Mesothelial cell of epicardium (in vitro differentiated cells): ENCODE measurements at regions not wholly inside any gene's neighbourhood (a gene's known extent, or its start where the extent isn't known, plus 50 kb on each side); places are given as distances from the start of the nearest gene placed in this dataset.

ENCODE experiments used
- DNase-seq, 2 experiments: peaks; one replicate each; pipeline ENCODE4 v3.0.0; 2021; ENCODE audit warnings: low spot score in 2 of 2; ENCODE audit not compliant: unreplicated experiment in 2 of 2
- H3K27ac Mint-ChIP-seq: 2 replicates; pipeline ENCODE4 v1.8.0; 2021; ENCODE audit warnings: mixed read lengths
- H3K27me3 Mint-ChIP-seq: 2 replicates; pipeline ENCODE4 v1.8.0; 2021; ENCODE audit warnings: low read depth, mixed read lengths
- H3K36me3 Mint-ChIP-seq: 2 replicates; pipeline ENCODE4 v1.8.0; 2021; ENCODE audit warnings: mixed read lengths
- H3K4me1 Mint-ChIP-seq: 2 replicates; pipeline ENCODE4 v1.8.0; 2021; ENCODE audit warnings: mixed read lengths
- H3K4me3 Mint-ChIP-seq: 2 replicates; pipeline ENCODE4 v1.8.0; 2021; ENCODE audit warnings: mild to moderate bottlenecking, moderate library complexity, mixed read lengths
- H3K9me3 Mint-ChIP-seq: 2 replicates; pipeline ENCODE4 v1.8.0; 2021; ENCODE audit warnings: mixed read lengths
- CTCF ChIP-seq: fragments of 200-600 bp; sonication (generic); IDR thresholded peaks from one replicate; pipeline ENCODE4 v1.5.0; 2021; ENCODE audit warnings: antibody characterized with exemption; ENCODE audit not compliant: unreplicated experiment

DNA sequence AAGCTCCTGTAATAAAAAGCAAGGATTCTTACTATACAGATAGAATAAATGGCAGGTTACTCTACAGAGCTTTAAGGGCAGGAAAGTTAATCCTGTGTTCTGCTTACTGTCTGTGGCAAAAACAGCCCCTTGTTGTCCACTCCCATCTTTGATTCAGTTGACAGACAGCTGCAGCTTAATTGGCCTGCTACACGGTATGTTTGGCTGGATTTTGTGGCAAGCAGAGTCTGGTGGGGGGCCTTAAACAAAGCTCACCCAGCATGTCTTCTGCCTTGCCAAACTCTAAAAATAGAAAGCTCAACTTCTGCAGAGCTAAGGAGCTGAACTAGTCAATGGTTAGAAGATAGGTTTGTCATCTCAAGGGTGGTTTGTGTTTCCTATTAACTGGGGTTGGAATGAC is 407.2 kb downstream of the HLX start:
- Mint-ChIP-seq H3K4me1 (peaks cover 42% of the 10 kb centered on the region), H3K27me3 (peaks cover 2% of the 10 kb centered on the region), H3K27ac (no peak overlapping the region), H3K36me3 (peaks cover 4% of the 10 kb centered on the region), H3K9me3 (peaks cover 15% of the 10 kb centered on the region), H3K4me3 (no peak overlapping the region)
- no peak for TF ChIP-seq CTCF
- DNase-seq: no peak

GRCh38 chr1:221289103-221289502 is 409.9 kb downstream of the HLX start:
- DNase-seq: no peak
- Mint-ChIP-seq H3K27me3 (peaks cover 8% of the 10 kb centered on the region), H3K9me3 (peaks cover 4% of the 10 kb centered on the region), H3K4me1 (peaks cover 24% of the 10 kb centered on the region), H3K36me3 (no peaks in the 10 kb centered on the region), H3K27ac (no peak overlapping the region), H3K4me3 (no peak overlapping the region)
- no peak for TF ChIP-seq CTCF

DNA sequence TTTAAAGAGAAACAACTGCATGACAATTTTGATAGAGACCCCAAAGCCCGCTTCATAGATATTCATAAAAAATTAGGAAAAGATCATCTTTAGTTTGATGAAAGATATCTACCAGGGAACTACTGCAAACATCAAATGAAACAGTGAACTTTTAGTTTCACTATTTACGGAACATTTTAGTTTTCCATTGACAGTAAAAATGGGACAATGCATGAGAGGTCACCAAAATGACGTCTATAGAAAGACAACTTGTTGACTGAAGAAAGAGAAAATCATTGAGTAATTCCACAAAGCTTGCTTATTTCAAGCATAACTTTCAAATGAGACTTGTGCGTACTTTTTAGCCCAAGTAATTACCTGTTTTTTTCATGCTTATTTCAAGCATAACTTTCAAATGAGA is 411.4 kb downstream of the HLX start:
- no peak overlapping the region for H3K4me3 Mint-ChIP-seq
- peaks cover 4% of the 10 kb centered on the region for H3K9me3 Mint-ChIP-seq
- no peak for TF ChIP-seq CTCF
- H3K36me3 Mint-ChIP-seq: no peaks in the 10 kb centered on the region
- peaks cover 14% of the 10 kb centered on the region for H3K4me1 Mint-ChIP-seq
- H3K27me3 Mint-ChIP-seq: peaks cover 8% of the 10 kb centered on the region
- no peak overlapping the region for H3K27ac Mint-ChIP-seq
- DNase-seq: no peak

DNA sequence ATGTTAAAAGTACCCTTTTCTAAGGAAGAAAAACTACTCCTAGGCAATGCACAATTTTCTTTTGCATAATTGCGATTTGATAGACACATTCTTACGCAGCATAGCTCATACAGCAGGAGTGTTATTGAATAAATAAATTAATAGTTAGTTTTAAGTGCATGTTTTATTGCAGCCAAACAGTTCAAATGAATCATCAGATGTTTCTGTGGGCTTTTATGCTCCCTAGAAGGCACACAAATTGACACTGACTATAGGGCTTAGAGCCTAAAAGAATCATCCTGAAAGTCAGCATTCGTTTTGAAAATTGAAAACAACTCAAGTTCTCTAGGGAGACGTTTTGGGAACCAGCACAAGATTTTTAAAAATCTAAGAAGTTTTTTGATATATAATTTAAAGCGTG is 411.9 kb downstream of the HLX start:
- peaks cover 4% of the 10 kb centered on the region for H3K9me3 Mint-ChIP-seq
- peaks cover 7% of the 10 kb centered on the region for H3K27me3 Mint-ChIP-seq
- TF ChIP-seq CTCF: no peak
- H3K36me3 Mint-ChIP-seq: no peaks in the 10 kb centered on the region
- no peak for DNase-seq
- no peak overlapping the region for H3K4me3 Mint-ChIP-seq
- peaks cover 13% of the 10 kb centered on the region for H3K4me1 Mint-ChIP-seq
- H3K27ac Mint-ChIP-seq: no peak overlapping the region

DNA sequence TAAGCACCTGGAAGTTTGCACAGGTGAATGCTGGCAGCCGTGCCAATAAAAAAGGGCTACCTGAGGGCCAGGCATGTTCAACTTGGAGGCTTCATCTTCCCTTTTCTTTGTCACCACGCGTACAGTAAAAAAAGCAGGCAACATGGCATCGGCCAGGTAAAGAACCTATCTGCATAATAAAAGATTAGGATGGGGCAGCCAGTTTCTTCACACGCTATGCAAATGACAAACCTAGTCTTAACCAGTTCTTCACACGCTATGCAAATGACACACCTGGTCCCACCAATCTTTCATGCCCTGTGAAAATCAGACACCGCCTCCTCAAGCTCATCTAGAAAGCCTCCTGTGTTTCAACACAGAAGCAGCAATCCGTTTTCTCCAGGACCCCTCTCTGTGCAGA is 413.4 kb downstream of the HLX start:
- no peak for TF ChIP-seq CTCF
- Mint-ChIP-seq H3K36me3 (no peaks in the 10 kb centered on the region), H3K27me3 (peaks cover 6% of the 10 kb centered on the region), H3K9me3 (peaks cover 4% of the 10 kb centered on the region), H3K4me3 (no peak overlapping the region), H3K4me1 (peaks cover 1% of the 10 kb centered on the region), H3K27ac (no peak overlapping the region)
- DNase-seq: no peak

DNA sequence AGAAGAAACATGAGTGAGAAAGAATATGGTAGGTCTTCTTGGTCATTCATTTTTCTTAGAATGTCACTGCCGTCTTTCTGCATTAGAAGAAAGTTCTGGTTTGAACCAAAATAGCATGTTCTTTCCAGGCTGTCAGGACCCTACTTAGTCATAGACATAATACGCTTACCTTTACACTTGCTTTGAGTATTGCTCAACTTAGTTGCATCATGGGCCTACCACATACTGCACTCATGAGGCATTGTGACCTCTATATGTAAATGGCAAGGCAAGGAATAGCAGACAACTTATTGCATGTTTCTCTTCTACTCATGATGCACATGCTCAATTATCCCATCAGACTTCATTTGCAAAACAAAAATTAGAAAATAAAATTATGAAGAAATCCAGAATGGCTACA is 415.0 kb downstream of the HLX start:
- H3K27ac Mint-ChIP-seq: no peak overlapping the region
- no peaks in the 10 kb centered on the region for H3K4me1 Mint-ChIP-seq
- H3K9me3 Mint-ChIP-seq: peaks cover 4% of the 10 kb centered on the region
- H3K27me3 Mint-ChIP-seq: peaks cover 6% of the 10 kb centered on the region
- H3K4me3 Mint-ChIP-seq: no peak overlapping the region
- no peak for DNase-seq
- no peak for TF ChIP-seq CTCF
- no peaks in the 10 kb centered on the region for H3K36me3 Mint-ChIP-seq
